ENCODE measurements at regions not wholly inside any gene's neighbourhood (a gene's known extent, or its start where the extent isn't known, plus 50 kb on each side); places are given as distances from the start of the nearest gene placed in this dataset.

GRCh38 chr13:55062662-55063061 lies 2034.0 kb downstream of the OLFM4 start:
- DNase-seq = no peak
- peaks cover 8 to 17% of the 10 kb centered on the region in 2 donors for H3K9me3 Mint-ChIP-seq
- no peak overlapping the region for H3K4me3 ChIP-seq (ENCODE audit: low read length)
- no peaks in the 10 kb centered on the region for H3K4me1 Mint-ChIP-seq
- H3K36me3 ChIP-seq (ENCODE audit: control insufficient read depth, insufficient read depth, low read length) = no peaks in the 10 kb centered on the region
- TF ChIP-seq, protein P1, sequence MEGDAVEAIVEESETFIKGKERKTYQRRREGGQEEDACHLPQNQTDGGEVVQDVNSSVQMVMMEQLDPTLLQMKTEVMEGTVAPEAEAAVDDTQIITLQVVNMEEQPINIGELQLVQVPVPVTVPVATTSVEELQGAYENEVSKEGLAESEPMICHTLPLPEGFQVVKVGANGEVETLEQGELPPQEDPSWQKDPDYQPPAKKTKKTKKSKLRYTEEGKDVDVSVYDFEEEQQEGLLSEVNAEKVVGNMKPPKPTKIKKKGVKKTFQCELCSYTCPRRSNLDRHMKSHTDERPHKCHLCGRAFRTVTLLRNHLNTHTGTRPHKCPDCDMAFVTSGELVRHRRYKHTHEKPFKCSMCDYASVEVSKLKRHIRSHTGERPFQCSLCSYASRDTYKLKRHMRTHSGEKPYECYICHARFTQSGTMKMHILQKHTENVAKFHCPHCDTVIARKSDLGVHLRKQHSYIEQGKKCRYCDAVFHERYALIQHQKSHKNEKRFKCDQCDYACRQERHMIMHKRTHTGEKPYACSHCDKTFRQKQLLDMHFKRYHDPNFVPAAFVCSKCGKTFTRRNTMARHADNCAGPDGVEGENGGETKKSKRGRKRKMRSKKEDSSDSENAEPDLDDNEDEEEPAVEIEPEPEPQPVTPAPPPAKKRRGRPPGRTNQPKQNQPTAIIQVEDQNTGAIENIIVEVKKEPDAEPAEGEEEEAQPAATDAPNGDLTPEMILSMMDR (IDR thresholded peaks at IDR 0.05) = no peak
- ATAC-seq = no peak
- no peaks in the 10 kb centered on the region for H3K27me3 Mint-ChIP-seq (ENCODE audit: low read depth in 2 of 2)
- peaks cover under 1% of the 10 kb centered on the region for H3K9me3 ChIP-seq (ENCODE audit: control insufficient read depth, insufficient read depth, low read length)
- H3K27ac Mint-ChIP-seq = no peak overlapping the region
- H3K36me3 Mint-ChIP-seq = peaks cover 9% of the 10 kb centered on the region
- H3K4me1 ChIP-seq (ENCODE audit: control insufficient read depth, insufficient read depth, low read length) = no peaks in the 10 kb centered on the region
- no peaks in the 10 kb centered on the region for H3K27me3 ChIP-seq (ENCODE audit: control insufficient read depth, insufficient read depth, low read length)
- intact Hi-C loops (cut with micrococcal nuclease) = no loop called here
- no peak overlapping the region for H3K27ac ChIP-seq (ENCODE audit: low read length)
- 89% methylated on average over 5 of the region's 7 CpGs for whole genome bisulfite sequencing (ENCODE audit: insufficient coverage)
- no peak overlapping the region for H3K4me3 Mint-ChIP-seq

DNA sequence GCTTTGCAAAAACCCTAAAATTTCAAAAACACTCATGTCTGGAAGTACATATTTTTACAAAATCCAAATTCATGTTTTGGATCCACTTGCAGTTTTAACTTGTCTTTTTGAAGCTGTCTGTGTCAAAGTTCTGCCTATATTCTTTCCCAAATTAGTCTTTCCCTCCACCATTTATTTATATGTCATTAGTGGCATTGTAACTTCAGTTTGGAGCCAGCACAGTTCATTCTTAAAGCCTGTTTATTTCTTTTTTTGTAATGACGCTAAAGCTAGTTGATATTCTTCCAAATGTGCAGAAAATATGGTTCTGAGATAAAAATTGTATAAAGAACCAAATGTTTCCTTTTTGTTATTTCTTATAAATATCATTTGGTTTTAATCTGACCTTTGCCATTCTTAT lies 2039.3 kb downstream of the OLFM4 start:
- H3K27ac Mint-ChIP-seq = no peak overlapping the region
- no peaks in the 10 kb centered on the region for H3K36me3 ChIP-seq (ENCODE audit: control insufficient read depth, insufficient read depth, low read length)
- DNase-seq = no peak
- no peaks in the 10 kb centered on the region for H3K27me3 Mint-ChIP-seq (ENCODE audit: low read depth in 2 of 2)
- TF ChIP-seq, protein P1 (IDR thresholded peaks at IDR 0.05) = no peak
- H3K4me1 Mint-ChIP-seq = no peaks in the 10 kb centered on the region
- H3K4me3 ChIP-seq (ENCODE audit: low read length) = no peak overlapping the region
- H3K27me3 ChIP-seq (ENCODE audit: control insufficient read depth, insufficient read depth, low read length) = no peaks in the 10 kb centered on the region
- H3K36me3 Mint-ChIP-seq = no peaks in the 10 kb centered on the region
- WGBS (ENCODE audit: insufficient coverage) = no CpG with 5 or more reads among the region's 1 CpG
- H3K27ac ChIP-seq (ENCODE audit: low read length) = no peak overlapping the region
- peaks cover 3% of the 10 kb centered on the region for H3K9me3 ChIP-seq (ENCODE audit: control insufficient read depth, insufficient read depth, low read length)
- intact Hi-C loops (cut with micrococcal nuclease) = no loop called here
- no peak overlapping the region for H3K4me3 Mint-ChIP-seq
- no peak for ATAC-seq
- H3K9me3 Mint-ChIP-seq = peaks cover 7 to 12% of the 10 kb centered on the region in 2 donors
- no peaks in the 10 kb centered on the region for H3K4me1 ChIP-seq (ENCODE audit: control insufficient read depth, insufficient read depth, low read length)

- Histone ChIP-seq H3K9me3 (ENCODE audit: control insufficient read depth, insufficient read depth, low read length) (peaks cover 7% of the 10 kb centered on the region), H3K27me3 (ENCODE audit: control insufficient read depth, insufficient read depth, low read length) (no peaks in the 10 kb centered on the region), H3K27ac (ENCODE audit: low read length) (no peak overlapping the region), H3K4me3 (ENCODE audit: low read length) (no peak overlapping the region), H3K36me3 (ENCODE audit: control insufficient read depth, insufficient read depth, low read length) (no peaks in the 10 kb centered on the region), H3K4me1 (ENCODE audit: control insufficient read depth, insufficient read depth, low read length) (no peaks in the 10 kb centered on the region)
- Mint-ChIP-seq H3K4me1 (no peaks in the 10 kb centered on the region), H3K9me3 (peaks cover 8 to 12% of the 10 kb centered on the region in 2 donors), H3K4me3 (no peak overlapping the region), H3K27me3 (ENCODE audit: low read depth in 2 of 2) (no peaks in the 10 kb centered on the region), H3K27ac (no peak overlapping the region), H3K36me3 (peaks cover 7% of the 10 kb centered on the region)
- ATAC-seq (no peak), DNase-seq (no peak)
- TF ChIP-seq, protein P1 (IDR thresholded peaks at IDR 0.05) = no peak
- no CpG with 5 or more reads among the region's 1 CpG for WGBS (ENCODE audit: insufficient coverage)
- intact Hi-C loops (cut with micrococcal nuclease) = no loop called here
Measured at GRCh38 chr13:55069746-55070145, 2041.1 kb downstream of the OLFM4 start.

- H3K36me3 Mint-ChIP-seq = peaks cover 7% of the 10 kb centered on the region
- peaks cover 7% of the 10 kb centered on the region for H3K9me3 ChIP-seq (ENCODE audit: control insufficient read depth, insufficient read depth, low read length)
- ATAC-seq = no peak
- no peaks in the 10 kb centered on the region for H3K27me3 ChIP-seq (ENCODE audit: control insufficient read depth, insufficient read depth, low read length)
- H3K27ac ChIP-seq (ENCODE audit: low read length) = no peak overlapping the region
- no peak overlapping the region for H3K27ac Mint-ChIP-seq
- no peaks in the 10 kb centered on the region for H3K4me1 Mint-ChIP-seq
- no peaks in the 10 kb centered on the region for H3K27me3 Mint-ChIP-seq (ENCODE audit: low read depth in 2 of 2)
- H3K4me3 Mint-ChIP-seq = no peak overlapping the region
- no peaks in the 10 kb centered on the region for H3K36me3 ChIP-seq (ENCODE audit: control insufficient read depth, insufficient read depth, low read length)
- no peak for DNase-seq
- intact Hi-C loops (cut with micrococcal nuclease) = no loop called here
- TF ChIP-seq, protein P1 (IDR thresholded peaks at IDR 0.05) = no peak
- H3K4me3 ChIP-seq (ENCODE audit: low read length) = no peak overlapping the region
- H3K9me3 Mint-ChIP-seq = peaks cover 5 to 8% of the 10 kb centered on the region in 2 donors
- H3K4me1 ChIP-seq (ENCODE audit: control insufficient read depth, insufficient read depth, low read length) = no peaks in the 10 kb centered on the region
- 77% methylated on average over 3 of the region's 3 CpGs for WGBS (ENCODE audit: insufficient coverage)
Measured at GRCh38 chr13:55073000-55073399, 2044.4 kb downstream of the OLFM4 start.
